Prostate gland (tissue), 2 donors: ENCODE measurements at regions not wholly inside any gene's neighbourhood (a gene's known extent, or its start where the extent isn't known, plus 50 kb on each side); places are given as distances from the start of the nearest gene placed in this dataset.
"Not testable (repeated sequence)": the region's sequence is repeated elsewhere in the genome, so short reads cannot be mapped to it uniquely, and the experiment has no call there.

ENCODE experiments used
- POLR2A ChIP-seq: fragments of 450-650 bp; IDR thresholded peaks from one replicate; pipeline ENCODE4 v1.6.1; 2016; ENCODE audit warnings: antibody characterized with exemption, mild to moderate bottlenecking
- POLR2AphosphoS5 ChIP-seq: sonication (generic); formaldehyde crosslinking; IDR thresholded peaks from one replicate; pipeline ENCODE4 v1.6.1; 2017; ENCODE audit warnings: antibody characterized with exemption
- TF ChIP-seq, protein P1 (sequence below), 4 experiments: fragments of 200-600 bp in 2 of 4; fragments of 450-650 bp in 2 of 4; sonication (generic) in 2 of 4; IDR thresholded peaks; 1 replicate in 3 of 4; 2 replicates in 1 of 4; pipeline ENCODE4 v1.5.1; 2016 to 2019; ENCODE audit warnings: antibody characterized with exemption in 4 of 4, mild to moderate bottlenecking in 2 of 4, moderate library complexity in 2 of 4

DNA sequence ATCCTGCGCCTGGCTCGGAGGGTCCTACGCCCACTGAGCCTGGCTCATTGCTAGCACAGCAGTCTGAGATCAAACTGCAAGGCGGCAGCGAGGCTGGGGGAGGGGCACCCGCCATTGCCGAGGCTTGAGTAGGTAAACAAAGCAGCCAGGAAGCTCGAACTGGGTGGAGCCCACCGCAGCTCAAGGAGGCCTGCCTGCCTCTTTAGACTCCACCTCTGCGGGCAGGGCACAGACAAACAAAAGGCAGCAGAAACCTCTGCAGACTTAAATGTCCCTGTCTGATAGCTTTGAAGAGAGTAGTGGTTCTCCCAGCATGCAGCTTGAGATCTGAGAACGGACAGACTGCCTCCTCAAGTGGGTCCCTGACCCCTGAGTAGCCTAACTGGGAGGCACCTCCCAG lies 71.9 kb upstream of the NMU start:
- TF ChIP-seq POLR2A, POLR2AphosphoS5: not testable (repeated sequence)
- TF ChIP-seq, protein P1, sequence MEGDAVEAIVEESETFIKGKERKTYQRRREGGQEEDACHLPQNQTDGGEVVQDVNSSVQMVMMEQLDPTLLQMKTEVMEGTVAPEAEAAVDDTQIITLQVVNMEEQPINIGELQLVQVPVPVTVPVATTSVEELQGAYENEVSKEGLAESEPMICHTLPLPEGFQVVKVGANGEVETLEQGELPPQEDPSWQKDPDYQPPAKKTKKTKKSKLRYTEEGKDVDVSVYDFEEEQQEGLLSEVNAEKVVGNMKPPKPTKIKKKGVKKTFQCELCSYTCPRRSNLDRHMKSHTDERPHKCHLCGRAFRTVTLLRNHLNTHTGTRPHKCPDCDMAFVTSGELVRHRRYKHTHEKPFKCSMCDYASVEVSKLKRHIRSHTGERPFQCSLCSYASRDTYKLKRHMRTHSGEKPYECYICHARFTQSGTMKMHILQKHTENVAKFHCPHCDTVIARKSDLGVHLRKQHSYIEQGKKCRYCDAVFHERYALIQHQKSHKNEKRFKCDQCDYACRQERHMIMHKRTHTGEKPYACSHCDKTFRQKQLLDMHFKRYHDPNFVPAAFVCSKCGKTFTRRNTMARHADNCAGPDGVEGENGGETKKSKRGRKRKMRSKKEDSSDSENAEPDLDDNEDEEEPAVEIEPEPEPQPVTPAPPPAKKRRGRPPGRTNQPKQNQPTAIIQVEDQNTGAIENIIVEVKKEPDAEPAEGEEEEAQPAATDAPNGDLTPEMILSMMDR (IDR thresholded peaks at IDR 0.05): not testable (repeated sequence)
